GM19467 (cell line): ENCODE measurements at regions not wholly inside any gene's neighbourhood (a gene's known extent, or its start where the extent isn't known, plus 50 kb on each side); places are given as distances from the start of the nearest gene placed in this dataset.

Experiments
- ATAC-seq: cut with Tn5 transposase; IDR thresholded peaks from one replicate; pipeline ENCODE4 v1.9.1; 2021; ENCODE audit warnings: mild to moderate bottlenecking, moderate library complexity; ENCODE audit not compliant: unreplicated experiment

- no peak for ATAC-seq
Measured at GRCh38 chr10:105342606-105343005, 701.5 kb downstream of the SORCS3 start.

GRCh38 chr10:105339669-105340068, 698.6 kb downstream of the SORCS3 start:
- ATAC-seq, result no peak

GRCh38 chr10:105328503-105329133, 687.5 kb downstream of the SORCS3 start:
- no peak for ATAC-seq
